Parathyroid adenoma (tissue), 2 donors: ENCODE measurements at regions not wholly inside any gene's neighbourhood (a gene's known extent, or its start where the extent isn't known, plus 50 kb on each side); places are given as distances from the start of the nearest gene placed in this dataset.
"Not testable (repeated sequence)": the region's sequence is repeated elsewhere in the genome, so short reads cannot be mapped to it uniquely, and the experiment has no call there.

Experiments
- H2AFZ ChIP-seq: fragments of 300-600 bp; sonication (generic); one replicate; pipeline ENCODE4 v1.7.0; 2017; ENCODE audit warnings: antibody characterized with exemption, mild to moderate bottlenecking
- H3K27ac ChIP-seq: fragments of 300-600 bp; sonication (generic); one replicate; pipeline ENCODE4 v1.7.0; 2017
- H3K27me3 ChIP-seq: fragments of 300-600 bp; sonication (generic); one replicate; pipeline ENCODE4 v1.7.0; 2017; ENCODE audit warnings: low read length; ENCODE audit not compliant: control insufficient read depth, insufficient read depth
- H3K36me3 ChIP-seq: fragments of 300-600 bp; sonication (generic); one replicate; pipeline ENCODE4 v1.7.0; 2017; ENCODE audit warnings: low read length; ENCODE audit not compliant: control insufficient read depth, insufficient read depth
- H3K4me1 ChIP-seq: fragments of 300-600 bp; sonication (generic); one replicate; pipeline ENCODE4 v1.7.0; 2017; ENCODE audit warnings: control low read depth
- H3K4me2 ChIP-seq: fragments of 300-600 bp; sonication (generic); one replicate; pipeline ENCODE4 v1.7.0; 2017; ENCODE audit warnings: low read length
- H3K4me3 ChIP-seq: fragments of 300-600 bp; sonication (generic); one replicate; pipeline ENCODE4 v1.7.0; 2017; ENCODE audit warnings: low read depth, low read length
- H3K79me2 ChIP-seq: fragments of 300-600 bp; sonication (generic); one replicate; pipeline ENCODE4 v1.7.0; 2017; ENCODE audit warnings: control low read depth
- H3K9ac ChIP-seq: fragments of 300-600 bp; sonication (generic); one replicate; pipeline ENCODE4 v1.7.0; 2017; ENCODE audit warnings: mild to moderate bottlenecking
- H3K9me3 ChIP-seq: fragments of 300-600 bp; sonication (generic); one replicate; pipeline ENCODE4 v1.7.0; 2017; ENCODE audit warnings: low read length; ENCODE audit not compliant: control insufficient read depth
- CTCF ChIP-seq: fragments of 300-600 bp; sonication (generic); IDR thresholded peaks from one replicate; pipeline ENCODE4 v1.7.0; 2017; ENCODE audit warnings: antibody characterized with exemption, mild to moderate bottlenecking
- donor health status: primary hyperparathyroidism.

DNA sequence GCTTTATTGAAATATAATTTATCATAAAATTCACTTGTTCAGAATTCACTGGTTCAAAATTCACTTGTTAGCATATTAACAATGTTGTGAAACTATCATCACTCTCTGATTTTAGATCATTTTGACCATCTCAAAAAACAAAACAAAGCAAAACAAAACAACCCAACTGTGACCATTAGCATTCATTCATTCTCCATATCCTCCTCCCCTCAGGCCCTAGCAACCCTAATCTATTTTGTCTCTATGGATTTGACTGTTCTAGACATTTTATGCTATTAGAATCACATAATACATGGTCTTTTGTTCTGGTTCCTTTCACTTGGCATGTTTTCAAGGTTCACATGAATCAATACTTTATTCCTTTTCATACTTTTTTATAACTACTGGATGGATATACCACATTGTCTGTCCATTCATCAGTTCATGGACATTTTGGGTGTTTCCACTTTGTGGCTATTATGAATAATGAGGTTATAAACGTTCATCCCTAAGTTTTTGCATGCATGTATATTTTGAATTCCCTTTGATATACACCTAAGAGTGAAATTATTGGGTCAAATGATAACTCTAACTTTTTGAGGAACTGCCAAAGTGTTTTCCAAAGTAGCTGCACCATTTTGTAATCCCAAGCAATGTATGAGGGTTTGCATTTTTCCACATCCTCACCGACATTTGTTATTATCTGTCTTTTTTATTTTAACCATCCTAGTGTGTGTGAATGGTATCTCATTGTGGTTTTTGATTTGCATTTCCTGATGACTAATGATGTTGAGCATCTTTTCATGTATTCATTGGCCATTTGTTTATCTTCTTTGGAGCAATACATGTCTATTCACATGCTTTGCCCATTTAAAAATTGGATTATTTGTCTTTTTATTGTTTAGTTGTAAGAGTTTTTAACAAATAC is 304.1 kb downstream of the SH3GL2 start:
- Histone ChIP-seq H3K79me2 (no peaks in the 10 kb centered on the region), H3K27me3 (no peaks in the 10 kb centered on the region), H3K4me3 (no peak overlapping the region), H3K4me1 (no peaks in the 10 kb centered on the region), H3K36me3 (no peaks in the 10 kb centered on the region), H3K9me3 (no peaks in the 10 kb centered on the region), H3K9ac (no peak overlapping the region), H3K27ac (no peak overlapping the region), H2AFZ (no peak overlapping the region), H3K4me2 (no peak overlapping the region)
- no peak for TF ChIP-seq CTCF

GRCh38 chr9:17888066-17888465 is 309.2 kb downstream of the SH3GL2 start:
- H3K4me1 ChIP-seq: no peaks in the 10 kb centered on the region
- TF ChIP-seq CTCF: no peak
- H3K36me3 ChIP-seq: no peaks in the 10 kb centered on the region
- no peaks in the 10 kb centered on the region for H3K27me3 ChIP-seq
- no peak overlapping the region for H3K4me2 ChIP-seq
- H3K9ac ChIP-seq: no peak overlapping the region
- no peaks in the 10 kb centered on the region for H3K9me3 ChIP-seq
- H2AFZ ChIP-seq: no peak overlapping the region
- no peak overlapping the region for H3K4me3 ChIP-seq
- no peak overlapping the region for H3K27ac ChIP-seq
- H3K79me2 ChIP-seq: no peaks in the 10 kb centered on the region

DNA sequence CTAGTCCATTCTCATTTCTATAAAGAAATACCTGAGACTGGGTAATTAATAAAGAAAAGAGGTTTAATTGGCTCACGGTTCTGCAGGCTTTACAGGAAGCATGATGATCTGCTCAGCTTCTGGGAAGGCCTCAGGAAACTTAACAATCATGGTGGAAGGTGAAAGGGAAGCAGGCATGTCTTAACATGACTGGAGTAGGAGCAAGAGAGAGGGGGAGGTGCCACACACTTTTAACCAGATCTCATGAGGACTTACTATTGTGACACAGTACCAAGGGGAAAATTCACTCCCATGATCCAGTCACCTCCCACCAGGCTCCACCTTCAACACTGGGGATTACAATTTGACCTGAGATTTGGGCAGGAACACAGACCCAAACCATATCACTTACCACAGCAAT is 310.1 kb downstream of the SH3GL2 start:
- not testable (repeated sequence) for H3K4me2 ChIP-seq, H3K79me2 ChIP-seq, H3K9ac ChIP-seq, H3K27ac ChIP-seq, H3K27me3 ChIP-seq, H3K9me3 ChIP-seq, H2AFZ ChIP-seq, H3K4me1 ChIP-seq, H3K4me3 ChIP-seq, H3K36me3 ChIP-seq

GRCh38 chr9:17894501-17895160 is 315.8 kb downstream of the SH3GL2 start:
- Histone ChIP-seq H3K79me2 (no peaks in the 10 kb centered on the region), H3K27ac (no peak overlapping the region), H3K4me1 (no peaks in the 10 kb centered on the region), H3K4me3 (no peak overlapping the region), H2AFZ (no peak overlapping the region), H3K4me2 (no peak overlapping the region), H3K9ac (no peak overlapping the region), H3K27me3 (no peaks in the 10 kb centered on the region), H3K36me3 (no peaks in the 10 kb centered on the region), H3K9me3 (no peaks in the 10 kb centered on the region)
- TF ChIP-seq CTCF: no peak

GRCh38 chr9:17900606-17901005 is 321.7 kb downstream of the SH3GL2 start:
- Histone ChIP-seq H3K79me2 (no peaks in the 10 kb centered on the region), H3K36me3 (no peaks in the 10 kb centered on the region), H3K4me3 (no peak overlapping the region), H2AFZ (no peak overlapping the region), H3K9me3 (no peaks in the 10 kb centered on the region), H3K4me2 (no peak overlapping the region), H3K9ac (no peak overlapping the region), H3K27ac (no peak overlapping the region), H3K27me3 (no peaks in the 10 kb centered on the region), H3K4me1 (no peaks in the 10 kb centered on the region)
- no peak for TF ChIP-seq CTCF
